Erythroblast (primary cell): ENCODE measurements at regions not wholly inside any gene's neighbourhood (a gene's known extent, or its start where the extent isn't known, plus 50 kb on each side); places are given as distances from the start of the nearest gene placed in this dataset.

ENCODE experiments used
- DNase-seq, 2 experiments: peaks; one replicate each; lab custom pipeline; 2025; lab: John Stamatoyannopoulos, UW
- GATA1 ChIP-seq: IDR thresholded peaks from 2 replicates; pipeline ENCODE4 v1.6.1; 2011; ENCODE audit warnings: low read depth, mild to moderate bottlenecking, control low read depth, low read length, moderate library complexity
- POLR2A ChIP-seq: IDR thresholded peaks from 2 replicates; pipeline ENCODE4 v1.6.1; 2011; ENCODE audit warnings: mild to moderate bottlenecking, low read length

- TF ChIP-seq GATA1 (no peak), POLR2A (no peak)
These were observed 60.2 kb upstream of the NFIL3 start for GRCh38 chr9:91483835-91484234.

GRCh38 chr9:91483189-91483691 is 59.6 kb upstream of the NFIL3 start:
- TF ChIP-seq GATA1 (no peak), POLR2A (no peak)
- no peak for DNase-seq

More at GRCh38 chr9:91483835-91484234, 60.2 kb upstream of the NFIL3 start:
- DNase-seq = no peak

- no peak for DNase-seq
- TF ChIP-seq POLR2A (no peak), GATA1 (no peak)
These were observed 58.3 kb upstream of the NFIL3 start for GRCh38 chr9:91481972-91482371.

- no peak for DNase-seq
- TF ChIP-seq POLR2A (no peak), GATA1 (no peak)
These were observed 53.5 kb upstream of the NFIL3 start for GRCh38 chr9:91477106-91477505.

GRCh38 chr9:91474656-91475055 is 51.0 kb upstream of the NFIL3 start:
- TF ChIP-seq POLR2A = no peak
- TF ChIP-seq GATA1 = no peak
- DNase-seq = no peak
